CD8-positive, alpha-beta memory T cell (primary cell): ENCODE measurements at regions not wholly inside any gene's neighbourhood (a gene's known extent, or its start where the extent isn't known, plus 50 kb on each side); places are given as distances from the start of the nearest gene placed in this dataset.

Source experiments
- CTCF ChIA-PET: fragments of 350-600 bp; sonication (Branson Sonifier 250); formaldehyde crosslinking; loops from one replicate; lab custom pipeline; 2021; ENCODE audit warnings: antibody characterized with exemption; lab: Charles Lee
- POLR2A ChIA-PET: fragments of 350-600 bp; sonication (Branson Sonifier 250); formaldehyde crosslinking; loops from one replicate; lab custom pipeline; 2021; ENCODE audit warnings: antibody characterized with exemption; lab: Charles Lee
- DNase-seq, 5 donors: peaks; one replicate each; pipeline versions ENCODE4 v3.0.0 to v3.0.0-alpha.2; 2020 to 2022; ENCODE audit warnings: mixed read lengths in 1 of 5
- H3K27ac ChIP-seq: one replicate; pipeline ENCODE4 v1.7.0; 2013; ENCODE audit warnings: low read depth, mild to moderate bottlenecking, low read length, moderate library complexity
- H3K27me3 ChIP-seq: 2 replicates; pipeline ENCODE4 v1.7.0; 2013; ENCODE audit warnings: low read length, mild to moderate bottlenecking; ENCODE audit not compliant: insufficient read depth, poor library complexity, severe bottlenecking
- H3K36me3 ChIP-seq: 2 replicates; pipeline ENCODE4 v1.7.0; 2013; ENCODE audit warnings: mild to moderate bottlenecking, low read length, moderate library complexity; ENCODE audit not compliant: insufficient read depth
- H3K4me1 ChIP-seq: 2 replicates; pipeline ENCODE4 v1.7.0; 2013; ENCODE audit warnings: mild to moderate bottlenecking, low read length, moderate library complexity; ENCODE audit not compliant: insufficient read depth
- H3K4me3 ChIP-seq: 2 replicates; pipeline ENCODE4 v1.7.0; 2013; ENCODE audit warnings: mild to moderate bottlenecking, low read length
- H3K9me3 ChIP-seq: 2 replicates; pipeline ENCODE4 v1.7.0; 2013; ENCODE audit warnings: mild to moderate bottlenecking, low read length
- H3K27ac Mint-ChIP-seq, 8 donors: one replicate each; pipeline ENCODE4 v1.8.0; 2020 to 2021; ENCODE audit warnings: mixed read lengths in 8 of 8, mild to moderate bottlenecking in 6 of 8, inconsistent platforms in 3 of 8, moderate library complexity in 3 of 8
- H3K27me3 Mint-ChIP-seq, 2 donors: one replicate each; pipeline ENCODE4 v1.8.0; 2020 to 2021; ENCODE audit warnings: mixed read lengths in 2 of 2, mild to moderate bottlenecking in 1 of 2, moderate library complexity in 1 of 2
- H3K36me3 Mint-ChIP-seq, 3 donors: one replicate each; pipeline ENCODE4 v1.8.0; 2020 to 2021; ENCODE audit warnings: mixed read lengths in 3 of 3, inconsistent platforms in 1 of 3, mild to moderate bottlenecking in 1 of 3
- H3K4me1 Mint-ChIP-seq, 3 donors: one replicate each; pipeline ENCODE4 v1.8.0; 2020 to 2021; ENCODE audit warnings: mixed read lengths in 3 of 3, inconsistent platforms in 1 of 3, mild to moderate bottlenecking in 1 of 3
- H3K4me3 Mint-ChIP-seq, 7 donors: one replicate each; pipeline ENCODE4 v1.8.0; 2020 to 2021; ENCODE audit warnings: mixed read lengths in 7 of 7, mild to moderate bottlenecking in 6 of 7, moderate library complexity in 4 of 7, inconsistent platforms in 2 of 7
- H3K9me3 Mint-ChIP-seq, 5 donors: one replicate each; pipeline ENCODE4 v1.8.0; 2020 to 2022; ENCODE audit warnings: mixed read lengths in 5 of 5, mild to moderate bottlenecking in 3 of 5, moderate library complexity in 2 of 5, inconsistent platforms in 1 of 5

DNA sequence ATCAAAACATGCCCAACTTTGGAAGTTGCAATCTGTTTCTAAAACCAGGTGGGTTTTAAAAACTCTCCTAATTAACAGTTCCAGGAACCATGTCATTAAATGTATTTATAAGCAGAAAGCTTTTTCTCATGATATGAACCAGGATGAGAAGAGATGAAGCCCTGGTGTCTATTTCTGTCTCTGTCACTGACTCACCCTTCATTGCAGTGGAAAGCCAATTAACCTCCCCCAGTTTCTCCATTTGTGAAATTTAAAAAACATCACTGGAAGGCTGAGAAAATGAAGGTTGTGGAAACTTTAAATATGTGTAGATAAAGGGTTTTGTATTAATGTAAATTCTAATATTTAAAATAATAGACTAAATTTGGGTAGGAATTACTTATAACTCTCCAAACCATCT is 1088.0 kb downstream of the SORCS1 start:
- Histone ChIP-seq H3K27ac (no peak overlapping the region), H3K36me3 (no peaks in the 10 kb centered on the region), H3K9me3 (no peaks in the 10 kb centered on the region), H3K4me3 (no peak overlapping the region), H3K27me3 (no peaks in the 10 kb centered on the region), H3K4me1 (no peaks in the 10 kb centered on the region)
- Mint-ChIP-seq H3K4me1 (no peaks in the 10 kb centered on the region), H3K9me3 (peaks cover 0 to 39% (median 9%) of the 10 kb centered on the region in 5 donors), H3K27ac (no peak overlapping the region), H3K36me3 (no peaks in the 10 kb centered on the region), H3K4me3 (no peak overlapping the region), H3K27me3 (no peaks in the 10 kb centered on the region)
- no peak for DNase-seq
- CTCF ChIA-PET, result no interaction called here
- POLR2A ChIA-PET, result no interaction called here

DNA sequence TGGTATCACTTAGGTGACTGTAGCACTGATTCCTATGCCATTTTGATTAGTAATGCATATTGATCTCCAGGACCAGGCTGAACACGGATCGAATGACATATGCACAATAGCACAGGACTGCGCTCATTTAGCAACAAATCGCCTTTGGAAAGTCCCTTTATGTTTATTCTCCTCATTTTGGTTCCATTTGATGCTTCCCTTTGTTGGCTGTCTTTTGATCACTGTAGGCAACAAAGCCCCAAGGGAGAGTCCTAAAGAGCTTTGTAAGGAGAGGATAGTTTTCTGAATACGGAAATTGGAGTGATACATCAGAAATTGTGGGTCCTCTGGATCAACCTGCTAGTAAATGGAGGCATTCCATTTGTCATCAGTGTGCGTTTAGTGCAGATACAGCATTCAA is 1111.4 kb downstream of the SORCS1 start:
- H3K27me3 ChIP-seq, result no peaks in the 10 kb centered on the region
- no peaks in the 10 kb centered on the region for H3K36me3 ChIP-seq
- H3K9me3 ChIP-seq, result no peaks in the 10 kb centered on the region
- H3K27ac Mint-ChIP-seq, result no peak overlapping the region
- H3K9me3 Mint-ChIP-seq, result peaks cover 0 to 22% (median 10%) of the 10 kb centered on the region in 5 donors
- H3K27me3 Mint-ChIP-seq, result no peaks in the 10 kb centered on the region
- no peak overlapping the region for H3K27ac ChIP-seq
- no peak overlapping the region for H3K4me3 ChIP-seq
- DNase-seq, result no peak
- H3K36me3 Mint-ChIP-seq, result no peaks in the 10 kb centered on the region
- CTCF ChIA-PET, result no interaction called here
- POLR2A ChIA-PET, result no interaction called here
- H3K4me1 ChIP-seq, result no peaks in the 10 kb centered on the region
- no peak overlapping the region for H3K4me3 Mint-ChIP-seq
- no peaks in the 10 kb centered on the region for H3K4me1 Mint-ChIP-seq

- Histone ChIP-seq H3K4me3 (no peak overlapping the region), H3K36me3 (no peaks in the 10 kb centered on the region), H3K4me1 (no peaks in the 10 kb centered on the region), H3K9me3 (no peaks in the 10 kb centered on the region), H3K27ac (no peak overlapping the region), H3K27me3 (no peaks in the 10 kb centered on the region)
- no peak for DNase-seq
- Mint-ChIP-seq H3K4me3 (no peak overlapping the region), H3K27me3 (no peaks in the 10 kb centered on the region), H3K9me3 (peaks cover 9 to 43% (median 14%) of the 10 kb centered on the region in 5 donors), H3K4me1 (no peaks in the 10 kb centered on the region), H3K36me3 (no peaks in the 10 kb centered on the region), H3K27ac (no peak overlapping the region)
- ChIA-PET CTCF (interaction anchor here (1.0 kb wide), 1 partner anchor 10 kb away, joined by 3 read pairs; no protein-coding TSS in a partner anchor), POLR2A (no interaction called here)
Measured at GRCh38 chr10:106044503-106044902, 1120.0 kb downstream of the SORCS1 start.

DNA sequence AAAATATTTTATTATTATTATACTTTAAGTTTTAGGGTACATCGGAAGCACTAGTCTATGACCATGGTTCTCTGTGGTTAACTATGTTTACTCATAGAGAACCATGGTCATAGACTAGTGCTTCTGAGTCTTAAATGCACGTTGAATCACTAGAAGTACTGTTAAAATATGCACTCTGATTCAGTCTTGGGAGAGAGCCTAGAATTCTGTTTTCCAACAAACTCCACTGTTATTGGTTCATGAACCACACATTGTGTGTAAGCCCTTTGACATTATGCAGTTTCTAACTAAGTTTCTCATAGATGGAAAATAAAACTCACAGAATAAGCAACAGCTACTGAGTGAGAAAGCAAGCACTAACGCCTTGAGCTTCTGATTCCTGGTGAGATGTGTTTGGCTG is 1120.6 kb downstream of the SORCS1 start:
- Mint-ChIP-seq H3K4me1 (no peaks in the 10 kb centered on the region), H3K4me3 (no peak overlapping the region), H3K27ac (no peak overlapping the region), H3K9me3 (peaks cover 10 to 47% (median 14%) of the 10 kb centered on the region in 5 donors), H3K27me3 (no peaks in the 10 kb centered on the region), H3K36me3 (no peaks in the 10 kb centered on the region)
- ChIA-PET POLR2A (no interaction called here), CTCF (interaction anchor here (1.0 kb wide), 1 partner anchor 11 kb away, joined by 3 read pairs; no protein-coding TSS in a partner anchor)
- no peaks in the 10 kb centered on the region for H3K9me3 ChIP-seq
- H3K4me1 ChIP-seq, result no peaks in the 10 kb centered on the region
- no peaks in the 10 kb centered on the region for H3K27me3 ChIP-seq
- no peak overlapping the region for H3K4me3 ChIP-seq
- H3K27ac ChIP-seq, result no peak overlapping the region
- no peaks in the 10 kb centered on the region for H3K36me3 ChIP-seq
- DNase-seq, result no peak

GRCh38 chr10:106038246-106038645 is 1126.3 kb downstream of the SORCS1 start:
- no peaks in the 10 kb centered on the region for H3K4me1 Mint-ChIP-seq
- no peak overlapping the region for H3K4me3 ChIP-seq
- peaks cover 6 to 57% (median 9%) of the 10 kb centered on the region in 5 donors for H3K9me3 Mint-ChIP-seq
- no peak overlapping the region for H3K4me3 Mint-ChIP-seq
- ChIA-PET POLR2A (no interaction called here), CTCF (no interaction called here)
- no peaks in the 10 kb centered on the region for H3K4me1 ChIP-seq
- H3K27ac Mint-ChIP-seq, result no peak overlapping the region
- DNase-seq, result no peak
- H3K36me3 ChIP-seq, result no peaks in the 10 kb centered on the region
- no peak overlapping the region for H3K27ac ChIP-seq
- H3K27me3 Mint-ChIP-seq, result no peaks in the 10 kb centered on the region
- H3K36me3 Mint-ChIP-seq, result no peaks in the 10 kb centered on the region
- H3K9me3 ChIP-seq, result no peaks in the 10 kb centered on the region
- H3K27me3 ChIP-seq, result no peaks in the 10 kb centered on the region

DNA sequence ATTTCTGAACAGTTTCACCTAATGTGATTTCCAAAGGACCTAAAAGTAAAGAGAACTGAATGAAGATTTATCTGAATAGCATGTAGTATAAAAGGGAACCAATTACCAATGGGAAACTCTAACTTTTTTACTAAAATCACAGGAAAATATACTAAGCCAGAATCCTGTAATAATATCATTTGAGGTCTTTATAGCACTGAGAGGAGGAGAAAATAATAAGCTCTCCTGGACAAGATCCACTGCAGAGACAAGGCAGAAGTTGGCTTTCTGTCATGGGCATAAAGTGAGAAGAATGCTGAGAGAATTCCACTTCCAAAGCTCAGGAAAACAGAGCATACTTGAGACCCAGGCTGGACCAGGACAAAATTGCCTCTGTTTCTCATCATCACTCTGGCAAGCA is 1131.4 kb downstream of the SORCS1 start:
- CTCF ChIA-PET, result no interaction called here
- no peak overlapping the region for H3K4me3 ChIP-seq
- H3K4me1 ChIP-seq, result no peaks in the 10 kb centered on the region
- no peaks in the 10 kb centered on the region for H3K9me3 ChIP-seq
- no peaks in the 10 kb centered on the region for H3K27me3 ChIP-seq
- H3K27ac ChIP-seq, result no peak overlapping the region
- H3K4me1 Mint-ChIP-seq, result no peaks in the 10 kb centered on the region
- H3K27ac Mint-ChIP-seq, result no peak overlapping the region
- H3K27me3 Mint-ChIP-seq, result no peaks in the 10 kb centered on the region
- POLR2A ChIA-PET, result no interaction called here
- H3K36me3 Mint-ChIP-seq, result no peaks in the 10 kb centered on the region
- H3K9me3 Mint-ChIP-seq, result peaks cover 2 to 38% (median 11%) of the 10 kb centered on the region in 5 donors
- DNase-seq, result no peak
- H3K4me3 Mint-ChIP-seq, result no peak overlapping the region
- H3K36me3 ChIP-seq, result no peaks in the 10 kb centered on the region

DNA sequence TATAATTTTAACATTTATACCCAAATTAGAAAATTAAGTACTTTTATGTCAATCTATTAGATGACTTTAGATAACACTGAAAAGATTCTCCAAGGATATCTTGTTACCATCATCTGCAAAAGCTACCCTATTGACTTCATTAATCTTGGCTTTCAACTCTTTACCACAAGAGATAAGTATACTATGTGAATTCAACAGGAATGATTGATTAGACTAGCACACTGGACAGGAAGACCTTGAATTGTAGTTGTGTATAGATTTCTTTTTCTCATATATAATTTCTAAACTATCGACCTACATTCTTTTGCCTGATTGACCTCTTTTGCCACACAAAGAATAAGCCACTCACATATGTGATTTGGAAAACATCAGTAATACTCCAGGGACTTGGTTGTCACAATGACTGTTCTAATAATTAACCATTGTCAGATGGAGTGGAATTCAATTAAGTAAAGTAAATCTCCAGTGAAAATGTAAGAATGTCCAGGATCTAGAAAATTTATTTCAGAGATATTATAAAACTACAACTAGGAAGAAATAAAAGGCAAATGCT is 1132.0 kb downstream of the SORCS1 start:
- no peak overlapping the region for H3K27ac Mint-ChIP-seq
- peaks cover 2 to 39% (median 9%) of the 10 kb centered on the region in 5 donors for H3K9me3 Mint-ChIP-seq
- DNase-seq, result no peak
- ChIA-PET POLR2A (no interaction called here), CTCF (no interaction called here)
- no peak overlapping the region for H3K4me3 Mint-ChIP-seq
- Histone ChIP-seq H3K27ac (no peak overlapping the region), H3K9me3 (no peaks in the 10 kb centered on the region), H3K4me3 (no peak overlapping the region), H3K27me3 (no peaks in the 10 kb centered on the region), H3K4me1 (no peaks in the 10 kb centered on the region), H3K36me3 (no peaks in the 10 kb centered on the region)
- no peaks in the 10 kb centered on the region for H3K36me3 Mint-ChIP-seq
- H3K27me3 Mint-ChIP-seq, result no peaks in the 10 kb centered on the region
- no peaks in the 10 kb centered on the region for H3K4me1 Mint-ChIP-seq

GRCh38 chr10:106027240-106027639 is 1137.3 kb downstream of the SORCS1 start:
- Histone ChIP-seq H3K4me3 (no peak overlapping the region), H3K27ac (no peak overlapping the region), H3K4me1 (no peaks in the 10 kb centered on the region), H3K27me3 (no peaks in the 10 kb centered on the region), H3K9me3 (no peaks in the 10 kb centered on the region), H3K36me3 (no peaks in the 10 kb centered on the region)
- H3K9me3 Mint-ChIP-seq, result peaks cover 2 to 15% (median 6%) of the 10 kb centered on the region in 5 donors
- H3K27me3 Mint-ChIP-seq, result peaks cover 0 to 2% of the 10 kb centered on the region in 2 donors
- no peak overlapping the region for H3K4me3 Mint-ChIP-seq
- no peaks in the 10 kb centered on the region for H3K4me1 Mint-ChIP-seq
- H3K27ac Mint-ChIP-seq, result no peak overlapping the region
- POLR2A ChIA-PET, result no interaction called here
- CTCF ChIA-PET, result no interaction called here
- DNase-seq, result no peak
- no peaks in the 10 kb centered on the region for H3K36me3 Mint-ChIP-seq
